Smooth muscle cell (in vitro differentiated cells): ENCODE measurements at regions not wholly inside any gene's neighbourhood (a gene's known extent, or its start where the extent isn't known, plus 50 kb on each side); places are given as distances from the start of the nearest gene placed in this dataset.

ENCODE experiments used
- DNase-seq: peaks from one replicate; lab custom pipeline; 2025; ENCODE audit not compliant: unreplicated experiment; lab: John Stamatoyannopoulos, UW
- H2AFZ ChIP-seq: fragments of 200-600 bp; sonication (generic); 2 replicates; pipeline ENCODE4 v1.6.0; 2016; ENCODE audit warnings: antibody characterized with exemption, low read depth, mild to moderate bottlenecking
- H3F3A ChIP-seq: fragments of 200-600 bp; sonication (generic); 2 replicates; pipeline ENCODE4 v1.6.0; 2017; ENCODE audit warnings: antibody characterized with exemption, low read depth
- H3K27ac ChIP-seq: fragments of 200-600 bp; sonication (generic); 2 replicates; pipeline ENCODE4 v1.5.1; 2016; ENCODE audit warnings: low read depth, mild to moderate bottlenecking
- H3K27me3 ChIP-seq: fragments of 200-600 bp; sonication (generic); 2 replicates; pipeline ENCODE4 v1.6.1; 2016; ENCODE audit warnings: low read depth, mild to moderate bottlenecking
- H3K36me3 ChIP-seq: fragments of 200-600 bp; sonication (generic); 2 replicates; pipeline ENCODE4 v1.5.1; 2016; ENCODE audit warnings: low read depth
- H3K4me1 ChIP-seq: fragments of 200-600 bp; sonication (generic); 2 replicates; pipeline ENCODE4 v1.5.1; 2016; ENCODE audit warnings: low read depth
- H3K4me2 ChIP-seq: fragments of 200-600 bp; sonication (generic); 2 replicates; pipeline ENCODE4 v1.6.0; 2016; ENCODE audit warnings: mild to moderate bottlenecking
- H3K4me3 ChIP-seq: fragments of 200-600 bp; sonication (generic); 2 replicates; pipeline ENCODE4 v1.5.1; 2016; ENCODE audit warnings: mild to moderate bottlenecking
- H3K79me2 ChIP-seq: fragments of 200-600 bp; sonication (generic); 2 replicates; pipeline ENCODE4 v1.6.0; 2016; ENCODE audit warnings: low read depth, mild to moderate bottlenecking
- H3K9ac ChIP-seq: fragments of 200-600 bp; sonication (generic); 2 replicates; pipeline ENCODE4 v1.6.0; 2016; ENCODE audit warnings: low read depth
- H3K9me3 ChIP-seq: fragments of 200-600 bp; sonication (generic); replicated peaks from 2 replicates; pipeline ENCODE4 v1.5.1; 2016; ENCODE audit warnings: low read depth
- H4K20me1 ChIP-seq: fragments of 200-600 bp; sonication (generic); 2 replicates; pipeline ENCODE4 v1.6.0; 2016; ENCODE audit warnings: low read depth
- CTCF ChIP-seq: fragments of 200-600 bp; sonication (generic); IDR thresholded peaks from 2 replicates; pipeline ENCODE4 v1.5.1; 2017; ENCODE audit warnings: borderline replicate concordance, mild to moderate bottlenecking, antibody characterized with exemption; ENCODE audit not compliant: insufficient read depth, poor library complexity, severe bottlenecking
- WGBS: methylation state at CpG from one replicate; pipeline ENCODE4 v1.1.7; 2016; ENCODE audit warnings: low lambda C conversion rate; 5-methylcytosine and 5-hydroxymethylcytosine counted together

GRCh38 chr4:66911880-66912279, 633.4 kb downstream of the CENPC start:
- H3K9me3 ChIP-seq = no peaks in the 10 kb centered on the region
- H3K27ac ChIP-seq = no peak overlapping the region
- TF ChIP-seq CTCF = no peak
- no peaks in the 10 kb centered on the region for H3K36me3 ChIP-seq
- no peaks in the 10 kb centered on the region for H4K20me1 ChIP-seq
- DNase-seq = no peak
- H3K4me2 ChIP-seq = no peak overlapping the region
- H3K4me3 ChIP-seq = no peak overlapping the region
- no peaks in the 10 kb centered on the region for H3K79me2 ChIP-seq
- H2AFZ ChIP-seq = no peak overlapping the region
- H3K9ac ChIP-seq = no peak overlapping the region
- 84% methylated on average over 2 of the region's 2 CpGs for WGBS
- H3K4me1 ChIP-seq = no peaks in the 10 kb centered on the region
- no peaks in the 10 kb centered on the region for H3F3A ChIP-seq
- no peaks in the 10 kb centered on the region for H3K27me3 ChIP-seq

GRCh38 chr4:66906314-66906713, 639.0 kb downstream of the CENPC start:
- Histone ChIP-seq H3K4me3 (no peak overlapping the region), H3K79me2 (no peaks in the 10 kb centered on the region), H3K9me3 (no peaks in the 10 kb centered on the region), H3K4me2 (no peak overlapping the region), H2AFZ (no peak overlapping the region), H3K4me1 (peaks cover 4% of the 10 kb centered on the region), H3K27me3 (no peaks in the 10 kb centered on the region), H4K20me1 (no peaks in the 10 kb centered on the region), H3K27ac (no peak overlapping the region), H3K9ac (no peak overlapping the region), H3K36me3 (no peaks in the 10 kb centered on the region), H3F3A (no peaks in the 10 kb centered on the region)
- no peak for DNase-seq
- TF ChIP-seq CTCF = no peak
- 36% methylated on average over 2 of the region's 2 CpGs for WGBS

GRCh38 chr4:66899422-66900065, 645.8 kb downstream of the CENPC start:
- no peaks in the 10 kb centered on the region for H3K4me1 ChIP-seq
- no peak for TF ChIP-seq CTCF
- no peaks in the 10 kb centered on the region for H3K79me2 ChIP-seq
- H4K20me1 ChIP-seq = no peaks in the 10 kb centered on the region
- H3K9ac ChIP-seq = no peak overlapping the region
- WGBS = 93% methylated on average over 23 of the region's 26 CpGs
- no peaks in the 10 kb centered on the region for H3K36me3 ChIP-seq
- no peaks in the 10 kb centered on the region for H3K27me3 ChIP-seq
- no peak overlapping the region for H3K4me3 ChIP-seq
- no peak overlapping the region for H3K4me2 ChIP-seq
- H3F3A ChIP-seq = no peaks in the 10 kb centered on the region
- H2AFZ ChIP-seq = no peak overlapping the region
- H3K27ac ChIP-seq = no peak overlapping the region
- no peaks in the 10 kb centered on the region for H3K9me3 ChIP-seq
- no peak for DNase-seq

GRCh38 chr4:66893807-66894206, 651.5 kb downstream of the CENPC start:
- TF ChIP-seq CTCF = no peak
- no peak for DNase-seq
- Histone ChIP-seq H3K4me2 (no peak overlapping the region), H4K20me1 (no peaks in the 10 kb centered on the region), H2AFZ (no peak overlapping the region), H3K4me3 (no peak overlapping the region), H3K36me3 (no peaks in the 10 kb centered on the region), H3K9ac (no peak overlapping the region), H3K9me3 (no peaks in the 10 kb centered on the region), H3K79me2 (no peaks in the 10 kb centered on the region), H3K27ac (no peak overlapping the region), H3F3A (no peaks in the 10 kb centered on the region), H3K4me1 (no peaks in the 10 kb centered on the region), H3K27me3 (no peaks in the 10 kb centered on the region)
- 81% methylated on average over 1 of the region's 1 CpG for WGBS
